Stimulated activated CD8-positive, alpha-beta memory T cell treated with anti-CD3 and anti-CD28 coated beads, Interleukin-2, amount 100 ng/mL, for 48 hours (primary cell): ENCODE measurements at regions not wholly inside any gene's neighbourhood (a gene's known extent, or its start where the extent isn't known, plus 50 kb on each side); places are given as distances from the start of the nearest gene placed in this dataset.
"Not testable (repeated sequence)": the region's sequence is repeated elsewhere in the genome, so short reads cannot be mapped to it uniquely, and the experiment has no call there.

Experiments
- DNase-seq, 2 donors: peaks; one replicate each; pipeline ENCODE4 v3.0.0-alpha.2; 2020; ENCODE audit warnings: low read depth in 2 of 2

- no peak for DNase-seq
Measured at GRCh38 chr17:54191261-54191660, 368.5 kb downstream of the KIF2B start.

GRCh38 chr17:54194268-54194667 lies 371.5 kb downstream of the KIF2B start:
- DNase-seq = no peak

- no peak for DNase-seq
Measured at GRCh38 chr17:54196751-54197150, 374.0 kb downstream of the KIF2B start.

- not testable (repeated sequence) for DNase-seq
Measured at GRCh38 chr17:54201380-54201779, 378.7 kb downstream of the KIF2B start.

- DNase-seq = no peak
Measured at GRCh38 chr17:54220829-54221228, 398.1 kb downstream of the KIF2B start.

- no peak for DNase-seq
Measured at GRCh38 chr17:54221499-54221898, 398.8 kb downstream of the KIF2B start.

- no peak for DNase-seq
Measured at GRCh38 chr17:54235571-54235970, 412.8 kb downstream of the KIF2B start.

GRCh38 chr17:54237911-54238515 lies 415.3 kb downstream of the KIF2B start:
- DNase-seq = no peak

- DNase-seq = no peak
Measured at GRCh38 chr17:54239291-54239690, 416.6 kb downstream of the KIF2B start.

- no peak for DNase-seq
Measured at GRCh38 chr17:54255696-54256095, 433.0 kb downstream of the KIF2B start.

GRCh38 chr17:54256401-54256929 lies 433.7 kb downstream of the KIF2B start:
- DNase-seq = no peak

- no peak for DNase-seq
Measured at GRCh38 chr17:54257440-54257839, 434.7 kb downstream of the KIF2B start.

- DNase-seq = no peak
Measured at GRCh38 chr17:54259476-54259875, 436.7 kb downstream of the KIF2B start.

GRCh38 chr17:54261465-54261864 lies 438.7 kb downstream of the KIF2B start:
- no peak for DNase-seq

- DNase-seq = no peak
Measured at GRCh38 chr17:54269881-54270280, 447.2 kb downstream of the KIF2B start.

- no peak for DNase-seq
Measured at GRCh38 chr17:54270499-54270898, 447.8 kb downstream of the KIF2B start.

GRCh38 chr17:54277868-54278267 lies 455.1 kb downstream of the KIF2B start:
- no peak for DNase-seq

- DNase-seq = no peak
Measured at GRCh38 chr17:54280741-54281140, 458.0 kb downstream of the KIF2B start.

- no peak for DNase-seq
Measured at GRCh38 chr17:54282886-54283285, 460.2 kb downstream of the KIF2B start.

- DNase-seq = no peak
Measured at GRCh38 chr17:54307351-54307750, 484.6 kb downstream of the KIF2B start.

- DNase-seq = no peak
Measured at GRCh38 chr17:54324813-54325212, 502.1 kb downstream of the KIF2B start.

- DNase-seq = no peak
Measured at GRCh38 chr17:54339731-54340130, 517.0 kb downstream of the KIF2B start.

GRCh38 chr17:54347495-54347894 lies 524.8 kb downstream of the KIF2B start:
- no peak for DNase-seq

- no peak for DNase-seq
Measured at GRCh38 chr17:54348234-54348633, 525.5 kb downstream of the KIF2B start.
